ENCODE measurements at regions not wholly inside any gene's neighbourhood (a gene's known extent, or its start where the extent isn't known, plus 50 kb on each side); places are given as distances from the start of the nearest gene placed in this dataset.

GRCh38 chr9:96082516-96083232 is 207.2 kb downstream of the ERCC6L2 start:
- intact Hi-C loops (cut with DNase I) = no loop called here
- H3K27me3 ChIP-seq = peaks cover 0 to 20% (median 9%) of the 10 kb centered on the region in 9 donors
- 84 to 94% (median 91%) methylated on average over 14 to 15 of the region's 15 CpGs for WGBS, 4 donors

GRCh38 chr9:96080364-96080763 is 204.9 kb downstream of the ERCC6L2 start:
- TF ChIP-seq CTCF (IDR thresholded peaks at IDR 0.05) (no peak), POLR2A (IDR thresholded peaks at IDR 0.05) (no peak)
- H3K4me3 ChIP-seq = no peak overlapping the region
- no peak for DNase-seq
- ATAC-seq = no peak
- H3K9me3 ChIP-seq = no peaks in the 10 kb centered on the region
- H3K27ac ChIP-seq = peak overlapping the region in 1 of 12 donors; percentile 32
- WGBS, 4 donors = 84 to 94% (median 90%) methylated on average over 8 of the region's 8 CpGs
- peaks cover 0 to under 1% (median 0%) of the 10 kb centered on the region in 9 donors for H3K27me3 ChIP-seq
- H3K36me3 ChIP-seq = no peaks in the 10 kb centered on the region
- no peaks in the 10 kb centered on the region for H3K4me1 ChIP-seq
- intact Hi-C loops (cut with DNase I) = no loop called here

More at GRCh38 chr9:96082516-96083232, 207.2 kb downstream of the ERCC6L2 start:
- Histone ChIP-seq H3K4me3 (no peak overlapping the region), H3K36me3 (no peaks in the 10 kb centered on the region), H3K4me1 (no peaks in the 10 kb centered on the region), H3K9me3 (no peaks in the 10 kb centered on the region), H3K27ac (no peak overlapping the region)
- no peak for TF ChIP-seq POLR2A (IDR thresholded peaks at IDR 0.05)
- TF ChIP-seq CTCF (IDR thresholded peaks at IDR 0.05) = no peak
- no peak for DNase-seq
- ATAC-seq = no peak

GRCh38 chr9:96079779-96080178 is 204.3 kb downstream of the ERCC6L2 start:
- H3K27ac ChIP-seq = peak overlapping the region in 1 of 12 donors; percentile 32
- TF ChIP-seq CTCF (IDR thresholded peaks at IDR 0.05) (no peak), POLR2A (IDR thresholded peaks at IDR 0.05) (no peak)
- no peaks in the 10 kb centered on the region for H3K4me1 ChIP-seq
- H3K9me3 ChIP-seq = no peaks in the 10 kb centered on the region
- WGBS, 4 donors = 68 to 76% (median 73%) methylated on average over 6 of the region's 6 CpGs
- no peak for DNase-seq
- no peaks in the 10 kb centered on the region for H3K36me3 ChIP-seq
- intact Hi-C loops (cut with DNase I) = loop anchor here in 1 of 10 donors (10.0 kb wide), 1 partner anchor 135 kb away; no protein-coding TSS in a partner anchor
- no peak overlapping the region for H3K4me3 ChIP-seq
- no peak for ATAC-seq
- H3K27me3 ChIP-seq = no peaks in the 10 kb centered on the region

GRCh38 chr9:96078897-96079490 is 203.5 kb downstream of the ERCC6L2 start:
- no peak overlapping the region for H3K4me3 ChIP-seq
- H3K4me1 ChIP-seq = peaks cover 0 to 2% (median 0%) of the 10 kb centered on the region in 12 donors
- DNase-seq (no peak), ATAC-seq (no peak)
- no peak overlapping the region for H3K27ac ChIP-seq
- peak in 1 of 12 donors; percentile 12 for TF ChIP-seq CTCF (IDR thresholded peaks at IDR 0.05)
- TF ChIP-seq POLR2A (IDR thresholded peaks at IDR 0.05) = no peak
- intact Hi-C loops (cut with DNase I) = loop anchor here in 1 of 10 donors (10.0 kb wide), 1 partner anchor 136 kb away; no protein-coding TSS in a partner anchor
- no peaks in the 10 kb centered on the region for H3K27me3 ChIP-seq
- no peaks in the 10 kb centered on the region for H3K36me3 ChIP-seq
- H3K9me3 ChIP-seq = no peaks in the 10 kb centered on the region
- WGBS, 4 donors = 54 to 65% (median 62%) methylated on average over 4 of the region's 4 CpGs
